HG02840 (cell line): ENCODE measurements at regions not wholly inside any gene's neighbourhood (a gene's known extent, or its start where the extent isn't known, plus 50 kb on each side); places are given as distances from the start of the nearest gene placed in this dataset.

Experiments used
- ATAC-seq: cut with Tn5 transposase; IDR thresholded peaks from one replicate; pipeline ENCODE4 v1.9.1; 2021; ENCODE audit warnings: mild to moderate bottlenecking, moderate library complexity, moderate number of reproducible peaks; ENCODE audit not compliant: unreplicated experiment, low FRiP score

DNA sequence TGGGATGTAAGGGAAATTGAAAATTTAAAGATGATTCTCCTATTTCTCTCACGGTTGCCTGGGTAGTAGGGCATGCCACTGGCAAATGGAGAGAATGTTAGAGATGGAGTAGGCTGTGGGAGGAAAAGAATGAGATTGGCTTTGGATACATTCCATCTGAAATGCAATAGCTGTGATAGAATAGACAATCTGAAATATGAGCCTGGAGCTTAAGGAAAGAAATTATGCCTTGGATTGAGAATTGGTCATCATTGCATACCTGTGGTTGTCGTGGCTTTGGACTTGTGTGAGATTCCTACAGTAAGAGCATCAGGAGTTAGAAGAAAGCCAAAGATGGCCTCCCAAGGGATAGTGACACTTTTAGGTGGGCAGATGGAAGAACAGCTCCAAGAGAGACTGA, 305.1 kb upstream of the SLC10A2 start:
- ATAC-seq: no peak

DNA sequence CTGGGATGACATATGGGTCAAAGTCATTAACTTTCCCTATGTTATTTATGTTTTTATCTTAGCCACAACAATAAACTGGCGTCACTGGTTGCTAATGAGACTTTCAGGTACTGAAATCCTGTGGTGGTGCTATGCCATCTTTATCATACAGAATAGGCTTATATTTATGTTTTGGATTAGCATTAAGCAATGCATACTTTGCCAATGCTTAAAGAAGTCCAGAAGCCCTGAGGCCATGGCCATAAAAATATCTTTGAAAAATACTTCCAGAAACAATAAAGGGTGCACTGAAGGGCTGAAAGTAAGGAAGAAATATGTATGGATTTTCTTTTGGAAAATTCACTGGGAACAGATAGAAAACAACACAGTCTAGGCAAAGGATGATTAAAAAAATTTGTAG, 304.6 kb upstream of the SLC10A2 start:
- no peak for ATAC-seq

- no peak for ATAC-seq
These were observed 292.2 kb upstream of the SLC10A2 start for GRCh38 chr13:103358255-103358932.

DNA sequence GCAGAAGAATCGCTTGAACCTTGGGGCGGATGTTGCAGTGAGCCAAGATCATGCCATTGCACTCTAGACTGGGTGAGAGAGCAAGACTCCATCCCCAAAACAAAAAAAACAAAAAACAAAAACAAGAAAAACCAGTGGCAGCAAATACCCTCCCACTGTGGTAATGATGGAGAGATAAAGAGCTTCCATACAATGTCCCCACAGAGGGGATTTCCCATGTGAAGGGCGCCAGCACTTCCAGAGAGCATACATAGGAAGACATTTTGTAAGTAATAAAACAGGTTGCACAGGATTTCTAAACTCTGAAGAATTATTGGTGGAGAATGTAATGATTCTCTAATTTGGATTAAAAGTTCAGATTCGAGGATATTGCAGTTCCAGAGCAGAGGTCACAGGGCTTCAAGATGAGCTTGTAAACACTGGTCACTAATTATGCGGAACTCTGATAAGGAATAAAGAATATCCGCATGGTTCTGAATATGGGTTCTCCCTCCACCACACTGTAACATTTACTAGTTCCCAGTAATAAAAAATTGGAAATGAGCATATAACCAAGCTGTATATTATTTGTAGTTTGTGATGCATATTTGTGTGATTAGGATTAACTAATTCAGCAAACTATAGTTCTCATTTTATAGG, 290.1 kb upstream of the SLC10A2 start:
- no peak for ATAC-seq

DNA sequence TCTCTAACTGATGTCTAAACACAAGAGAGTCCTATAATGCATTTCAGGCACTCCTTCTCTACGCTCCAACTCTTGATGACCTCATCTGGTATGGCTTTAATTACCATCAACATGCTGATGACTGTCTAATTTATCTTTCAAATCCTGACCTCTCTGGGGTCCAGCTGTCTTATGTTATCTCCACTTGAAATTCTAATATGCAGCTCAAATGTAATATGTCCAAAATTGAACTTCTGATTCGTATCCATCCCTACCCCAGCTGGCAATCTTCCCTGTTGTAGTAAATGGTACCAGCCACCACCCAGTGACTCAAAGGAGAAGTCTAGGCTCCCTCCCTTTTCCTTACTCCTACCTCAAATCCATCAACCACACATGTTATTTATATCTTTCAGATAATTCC, 288.0 kb upstream of the SLC10A2 start:
- ATAC-seq: no peak

- no peak for ATAC-seq
These were observed 285.0 kb upstream of the SLC10A2 start for GRCh38 chr13:103351035-103351828.

GRCh38 chr13:103350147-103350546, 283.9 kb upstream of the SLC10A2 start:
- no peak for ATAC-seq

- ATAC-seq: no peak
These were observed 283.2 kb upstream of the SLC10A2 start for GRCh38 chr13:103349211-103349980.

DNA sequence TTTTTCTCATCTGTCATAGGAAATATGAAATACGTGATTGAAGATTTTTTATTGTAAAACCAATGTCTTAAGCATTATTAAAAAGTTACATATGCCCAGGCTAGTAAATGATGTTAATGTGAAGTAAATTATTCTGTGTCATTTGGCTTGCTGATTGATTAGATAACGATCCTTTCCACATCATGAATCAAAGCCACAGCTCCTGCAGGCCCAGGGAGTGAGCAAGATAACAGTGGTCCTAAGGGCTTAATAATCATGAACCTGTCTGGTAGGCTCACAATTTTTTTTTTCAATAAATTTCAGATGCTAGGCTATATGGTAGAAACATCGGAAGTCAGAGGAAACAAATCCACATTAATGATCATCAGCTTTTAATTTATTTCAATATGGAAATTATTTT, 269.0 kb upstream of the SLC10A2 start:
- ATAC-seq: no peak

GRCh38 chr13:103331924-103332323, 265.7 kb upstream of the SLC10A2 start:
- no peak for ATAC-seq

- ATAC-seq: no peak
These were observed 262.7 kb upstream of the SLC10A2 start for GRCh38 chr13:103328899-103329298.

- no peak for ATAC-seq
These were observed 260.1 kb upstream of the SLC10A2 start for GRCh38 chr13:103326326-103326725.

- ATAC-seq: no peak
These were observed 259.5 kb upstream of the SLC10A2 start for GRCh38 chr13:103325672-103326071.

DNA sequence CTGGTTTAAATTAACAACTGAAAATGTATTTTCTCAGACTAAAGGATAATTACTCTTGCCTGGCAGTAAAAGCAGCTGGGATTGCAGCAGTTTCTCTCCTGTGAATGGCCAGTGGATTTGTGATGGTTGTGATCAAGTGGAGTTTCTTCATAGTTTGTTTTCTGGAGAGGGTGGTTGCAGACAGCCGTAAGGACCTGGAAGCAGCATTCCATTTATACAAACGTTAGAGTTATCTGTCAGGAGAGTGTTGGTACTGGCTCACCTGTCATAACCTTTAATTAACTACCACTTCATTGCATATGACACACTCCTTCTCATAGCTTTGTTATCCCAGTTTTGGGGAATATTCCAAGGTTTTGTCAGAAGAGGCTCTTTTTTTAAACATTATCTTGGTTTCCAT, 258.4 kb upstream of the SLC10A2 start:
- no peak for ATAC-seq

GRCh38 chr13:103315711-103316110, 249.5 kb upstream of the SLC10A2 start:
- ATAC-seq: no peak

DNA sequence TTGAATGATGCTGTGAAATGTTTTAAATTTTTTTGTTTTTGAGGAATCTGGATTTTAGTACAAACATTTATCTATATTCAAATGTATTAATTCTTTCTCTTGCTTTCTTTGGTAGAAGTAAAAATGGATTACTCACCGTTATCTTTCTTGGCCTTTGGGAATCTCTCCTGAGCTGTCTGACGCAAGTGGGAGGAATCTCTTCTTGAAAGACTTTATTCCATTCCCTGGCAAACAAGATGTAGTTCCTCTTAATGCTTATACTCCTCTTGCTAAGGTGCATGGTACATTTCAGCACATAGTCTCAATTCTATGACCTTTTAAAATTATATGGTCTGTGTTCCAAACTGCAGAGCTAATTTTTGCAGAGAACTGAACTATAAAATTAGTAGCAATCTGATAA, 246.2 kb upstream of the SLC10A2 start:
- ATAC-seq: no peak

GRCh38 chr13:103308667-103309066, 242.4 kb upstream of the SLC10A2 start:
- ATAC-seq: no peak

DNA sequence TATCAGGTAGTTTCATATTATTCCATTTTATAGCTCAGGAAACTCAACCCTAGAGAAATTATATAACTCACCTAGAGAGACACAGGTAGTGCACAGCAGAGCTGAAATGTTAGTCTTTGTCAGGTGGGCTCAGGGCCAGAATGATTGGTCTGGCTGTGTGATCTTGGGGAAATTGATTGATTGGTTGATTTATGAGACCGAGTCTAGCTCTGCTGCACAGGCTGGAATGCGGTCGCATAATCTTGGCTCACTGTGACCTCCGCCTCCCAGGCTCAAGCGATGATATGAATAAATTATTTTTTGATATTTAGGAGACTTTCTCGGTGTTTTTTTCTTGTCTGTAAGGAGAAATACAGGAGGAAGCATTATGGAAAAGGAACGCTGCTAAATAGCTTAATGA, 239.9 kb upstream of the SLC10A2 start:
- no peak for ATAC-seq

DNA sequence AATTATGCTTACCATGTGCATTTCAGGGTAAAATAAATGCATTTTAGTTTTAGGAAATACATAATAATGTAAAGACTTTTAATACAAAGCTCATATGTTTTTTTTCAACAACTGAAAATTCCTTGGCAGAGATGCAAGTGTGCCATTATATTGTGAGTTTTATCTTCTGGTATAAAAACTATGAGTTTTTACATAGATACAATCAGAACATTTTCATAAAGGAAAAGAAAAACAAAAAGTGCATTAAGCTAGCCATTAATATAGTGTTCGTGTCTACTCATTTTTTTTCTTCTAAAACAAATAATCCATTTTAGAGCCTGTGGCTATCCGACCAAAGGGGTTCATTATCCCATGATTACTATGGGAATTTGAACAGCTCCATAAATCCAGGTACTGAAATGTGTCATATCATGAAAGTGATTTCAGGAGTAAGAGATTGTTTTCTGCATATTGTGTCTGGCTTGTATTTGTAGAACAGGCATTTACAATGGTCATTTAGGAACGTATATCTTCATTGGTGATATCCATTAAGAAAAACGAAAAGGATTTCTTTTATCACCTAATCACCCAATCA, 236.9 kb upstream of the SLC10A2 start:
- no peak for ATAC-seq

- ATAC-seq: no peak
These were observed 236.5 kb upstream of the SLC10A2 start for GRCh38 chr13:103302676-103303075.

- ATAC-seq: no peak
These were observed 232.9 kb upstream of the SLC10A2 start for GRCh38 chr13:103299079-103299478.
